ENCODE measurements at regions not wholly inside any gene's neighbourhood (a gene's known extent, or its start where the extent isn't known, plus 50 kb on each side); places are given as distances from the start of the nearest gene placed in this dataset.
"Not testable (repeated sequence)": the region's sequence is repeated elsewhere in the genome, so short reads cannot be mapped to it uniquely, and the experiment has no call there.

DNA sequence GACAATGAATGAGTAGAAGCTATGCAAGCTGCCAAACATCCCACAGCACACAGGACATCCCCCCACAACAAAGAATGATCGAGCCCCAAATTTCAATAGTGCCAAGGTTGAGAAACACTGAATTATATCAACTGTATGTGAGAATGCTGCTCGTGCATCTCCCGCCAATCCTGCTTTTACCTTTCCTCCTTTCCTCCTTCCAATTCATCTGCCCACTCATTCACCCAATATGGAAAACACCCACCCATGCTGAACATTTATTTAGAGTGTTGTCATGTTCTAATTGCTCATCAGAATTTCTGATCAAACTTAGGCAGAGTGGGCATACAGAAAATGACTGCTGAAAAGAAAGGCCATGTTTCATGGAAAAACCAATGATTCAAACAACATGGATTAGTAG lies 183.0 kb downstream of the TMEM114 start:
- Histone ChIP-seq H3K9ac (ENCODE audit: low read length in 5 of 5) (no peak overlapping the region), H3K27me3 (ENCODE audit: control insufficient read depth in 5 of 5, insufficient read depth in 4 of 5, low read length in 5 of 5) (no peaks in the 10 kb centered on the region), H3K4me1 (ENCODE audit: control insufficient read depth in 5 of 5, insufficient read depth in 5 of 5, low read length in 5 of 5) (no peaks in the 10 kb centered on the region), H3K27ac (ENCODE audit: low read depth, low read length) (no peak overlapping the region), H3K9me3 (ENCODE audit: control insufficient read depth in 5 of 5, low read length in 5 of 5) (peaks cover 0 to 16% (median 8%) of the 10 kb centered on the region in 5 donors), H3K4me3 (ENCODE audit: low read depth in 1 of 5, low read length in 5 of 5) (no peak overlapping the region), H3K36me3 (ENCODE audit: control insufficient read depth in 5 of 5, insufficient read depth in 5 of 5, low read length in 5 of 5) (no peaks in the 10 kb centered on the region)

- Histone ChIP-seq H3K9me3 (ENCODE audit: control insufficient read depth in 5 of 5, low read length in 5 of 5) (peaks cover 0 to 16% (median 6%) of the 10 kb centered on the region in 5 donors), H3K4me3 (ENCODE audit: low read depth in 1 of 5, low read length in 5 of 5) (no peak overlapping the region), H3K27me3 (ENCODE audit: control insufficient read depth in 5 of 5, insufficient read depth in 4 of 5, low read length in 5 of 5) (no peaks in the 10 kb centered on the region), H3K27ac (ENCODE audit: low read depth, low read length) (no peak overlapping the region), H3K9ac (ENCODE audit: low read length in 5 of 5) (no peak overlapping the region), H3K4me1 (ENCODE audit: control insufficient read depth in 5 of 5, insufficient read depth in 5 of 5, low read length in 5 of 5) (no peaks in the 10 kb centered on the region), H3K36me3 (ENCODE audit: control insufficient read depth in 5 of 5, insufficient read depth in 5 of 5, low read length in 5 of 5) (no peaks in the 10 kb centered on the region)
Measured at GRCh38 chr16:8403978-8404749, 186.1 kb downstream of the TMEM114 start.

DNA sequence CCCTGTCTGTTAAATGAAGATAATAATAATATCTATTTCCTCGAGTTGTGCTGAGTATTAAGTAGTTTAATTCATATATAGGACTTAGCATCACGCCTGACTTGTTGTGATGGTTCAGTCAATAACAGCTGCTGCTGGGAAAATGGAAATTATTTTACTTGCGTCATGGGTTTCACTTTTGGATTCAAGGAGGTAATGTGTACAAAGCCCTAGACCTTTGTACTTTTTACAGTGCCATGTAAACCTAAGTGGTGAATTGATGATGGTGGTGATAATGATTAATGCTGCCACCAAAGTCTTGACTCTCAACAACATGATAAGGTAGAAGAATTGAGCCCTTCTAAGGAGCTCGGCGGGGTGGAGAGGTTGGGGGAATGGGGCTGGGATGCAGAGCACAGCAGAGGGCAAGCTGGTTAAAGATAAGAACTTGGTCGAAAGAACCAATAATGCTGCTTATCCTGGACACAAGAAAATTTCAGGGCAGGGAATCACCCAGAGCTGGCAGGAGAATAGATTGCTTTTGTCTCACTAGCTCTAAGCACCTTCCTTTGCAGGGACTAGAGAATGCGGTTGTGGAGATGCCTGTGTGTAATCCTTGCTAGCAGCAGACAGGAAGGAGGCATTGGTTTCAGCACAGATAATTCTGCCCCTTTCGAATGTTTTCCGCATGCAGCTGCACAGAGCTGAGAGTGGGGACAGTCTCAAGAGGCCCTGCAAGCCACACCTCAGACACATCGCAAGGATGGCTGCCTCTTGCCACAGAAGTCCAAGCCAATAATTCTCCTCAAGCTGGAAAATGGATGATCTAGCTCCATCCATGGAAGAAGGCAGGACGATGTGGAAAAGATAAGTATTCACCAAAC lies 187.1 kb downstream of the TMEM114 start:
- no peak overlapping the region for H3K4me3 ChIP-seq (ENCODE audit: low read depth in 1 of 5, low read length in 5 of 5)
- no peak overlapping the region for H3K27ac ChIP-seq (ENCODE audit: low read depth, low read length)
- peaks cover 0 to 16% (median 6%) of the 10 kb centered on the region in 5 donors for H3K9me3 ChIP-seq (ENCODE audit: control insufficient read depth in 5 of 5, low read length in 5 of 5)
- no peak overlapping the region for H3K9ac ChIP-seq (ENCODE audit: low read length in 5 of 5)
- H3K4me1 ChIP-seq (ENCODE audit: control insufficient read depth in 5 of 5, insufficient read depth in 5 of 5, low read length in 5 of 5), result no peaks in the 10 kb centered on the region
- no peaks in the 10 kb centered on the region for H3K36me3 ChIP-seq (ENCODE audit: control insufficient read depth in 5 of 5, insufficient read depth in 5 of 5, low read length in 5 of 5)
- H3K27me3 ChIP-seq (ENCODE audit: control insufficient read depth in 5 of 5, insufficient read depth in 4 of 5, low read length in 5 of 5), result no peaks in the 10 kb centered on the region

GRCh38 chr16:8400683-8401082 lies 189.6 kb downstream of the TMEM114 start:
- H3K36me3 ChIP-seq (ENCODE audit: control insufficient read depth in 5 of 5, insufficient read depth in 5 of 5, low read length in 5 of 5); H3K27ac ChIP-seq (ENCODE audit: low read depth, low read length); H3K27me3 ChIP-seq (ENCODE audit: control insufficient read depth in 5 of 5, insufficient read depth in 4 of 5, low read length in 5 of 5); H3K4me3 ChIP-seq (ENCODE audit: low read depth in 1 of 5, low read length in 5 of 5); H3K4me1 ChIP-seq (ENCODE audit: control insufficient read depth in 5 of 5, insufficient read depth in 5 of 5, low read length in 5 of 5); H3K9ac ChIP-seq (ENCODE audit: low read length in 5 of 5): not testable (repeated sequence)
- H3K9me3 ChIP-seq (ENCODE audit: control insufficient read depth in 5 of 5, low read length in 5 of 5), result peaks cover 0 to 17% (median 4%) of the 10 kb centered on the region in 5 donors

DNA sequence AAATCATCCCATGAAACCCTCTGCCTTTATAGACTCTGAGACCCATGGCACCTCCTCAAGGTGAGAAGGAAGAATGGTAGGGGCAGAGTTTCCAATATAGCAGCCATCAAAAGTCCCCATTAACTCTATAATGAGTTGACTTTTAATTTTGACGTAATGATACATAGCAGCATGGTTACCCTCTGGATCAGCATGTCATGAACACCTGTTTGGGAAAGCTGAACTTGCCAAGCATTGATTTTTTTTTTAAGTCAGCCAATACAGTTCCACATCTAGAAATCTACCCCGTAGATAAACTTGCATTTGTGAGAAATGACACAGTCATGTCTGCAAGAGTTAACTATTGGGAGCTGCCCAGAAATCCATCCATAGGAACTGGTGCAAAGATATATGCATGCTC lies 191.8 kb downstream of the TMEM114 start:
- Histone ChIP-seq H3K4me1 (ENCODE audit: control insufficient read depth in 5 of 5, insufficient read depth in 5 of 5, low read length in 5 of 5) (no peaks in the 10 kb centered on the region), H3K4me3 (ENCODE audit: low read depth in 1 of 5, low read length in 5 of 5) (no peak overlapping the region), H3K36me3 (ENCODE audit: control insufficient read depth in 5 of 5, insufficient read depth in 5 of 5, low read length in 5 of 5) (no peaks in the 10 kb centered on the region), H3K27me3 (ENCODE audit: control insufficient read depth in 5 of 5, insufficient read depth in 4 of 5, low read length in 5 of 5) (no peaks in the 10 kb centered on the region), H3K9ac (ENCODE audit: low read length in 5 of 5) (no peak overlapping the region), H3K9me3 (ENCODE audit: control insufficient read depth in 5 of 5, low read length in 5 of 5) (peaks cover 0 to 5% (median 0%) of the 10 kb centered on the region in 5 donors), H3K27ac (ENCODE audit: low read depth, low read length) (no peak overlapping the region)

- no peaks in the 10 kb centered on the region for H3K36me3 ChIP-seq (ENCODE audit: control insufficient read depth in 5 of 5, insufficient read depth in 5 of 5, low read length in 5 of 5)
- no peak overlapping the region for H3K4me3 ChIP-seq (ENCODE audit: low read depth in 1 of 5, low read length in 5 of 5)
- no peaks in the 10 kb centered on the region for H3K4me1 ChIP-seq (ENCODE audit: control insufficient read depth in 5 of 5, insufficient read depth in 5 of 5, low read length in 5 of 5)
- no peak overlapping the region for H3K9ac ChIP-seq (ENCODE audit: low read length in 5 of 5)
- peaks cover 0 to 3% (median 0%) of the 10 kb centered on the region in 5 donors for H3K9me3 ChIP-seq (ENCODE audit: control insufficient read depth in 5 of 5, low read length in 5 of 5)
- H3K27me3 ChIP-seq (ENCODE audit: control insufficient read depth in 5 of 5, insufficient read depth in 4 of 5, low read length in 5 of 5), result no peaks in the 10 kb centered on the region
- H3K27ac ChIP-seq (ENCODE audit: low read depth, low read length), result no peak overlapping the region
Measured at GRCh38 chr16:8397223-8397622, 193.1 kb downstream of the TMEM114 start.

DNA sequence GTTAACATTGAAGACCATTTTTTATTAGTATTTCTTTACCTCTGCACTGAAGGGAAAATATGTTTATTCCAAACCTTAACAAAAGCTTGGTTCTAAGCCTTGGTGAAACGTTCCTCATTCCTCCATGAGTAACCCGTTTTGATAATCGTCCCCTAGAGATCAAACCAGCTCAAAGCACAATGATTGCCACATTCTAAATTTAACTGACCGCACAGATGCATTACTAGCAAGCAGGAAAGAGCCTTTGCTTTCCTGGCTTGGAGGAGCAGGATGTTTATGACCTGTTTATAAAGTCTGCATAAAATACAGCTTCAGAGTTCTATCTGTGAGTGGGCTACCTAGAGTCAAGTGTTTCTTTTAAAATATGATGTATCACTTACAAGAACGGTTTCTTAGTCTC lies 193.8 kb downstream of the TMEM114 start:
- Histone ChIP-seq H3K36me3 (ENCODE audit: control insufficient read depth in 5 of 5, insufficient read depth in 5 of 5, low read length in 5 of 5) (no peaks in the 10 kb centered on the region), H3K27ac (ENCODE audit: low read depth, low read length) (no peak overlapping the region), H3K4me1 (ENCODE audit: control insufficient read depth in 5 of 5, insufficient read depth in 5 of 5, low read length in 5 of 5) (no peaks in the 10 kb centered on the region), H3K9me3 (ENCODE audit: control insufficient read depth in 5 of 5, low read length in 5 of 5) (peaks cover 0 to 3% (median 0%) of the 10 kb centered on the region in 5 donors), H3K4me3 (ENCODE audit: low read depth in 1 of 5, low read length in 5 of 5) (no peak overlapping the region), H3K27me3 (ENCODE audit: control insufficient read depth in 5 of 5, insufficient read depth in 4 of 5, low read length in 5 of 5) (no peaks in the 10 kb centered on the region), H3K9ac (ENCODE audit: low read length in 5 of 5) (no peak overlapping the region)

GRCh38 chr16:8391257-8391656 lies 199.1 kb downstream of the TMEM114 start:
- Histone ChIP-seq H3K4me3 (ENCODE audit: low read depth in 1 of 5, low read length in 5 of 5) (no peak overlapping the region), H3K9ac (ENCODE audit: low read length in 5 of 5) (no peak overlapping the region), H3K4me1 (ENCODE audit: control insufficient read depth in 5 of 5, insufficient read depth in 5 of 5, low read length in 5 of 5) (no peaks in the 10 kb centered on the region), H3K9me3 (ENCODE audit: control insufficient read depth in 5 of 5, low read length in 5 of 5) (no peaks in the 10 kb centered on the region), H3K36me3 (ENCODE audit: control insufficient read depth in 5 of 5, insufficient read depth in 5 of 5, low read length in 5 of 5) (no peaks in the 10 kb centered on the region), H3K27ac (ENCODE audit: low read depth, low read length) (no peak overlapping the region), H3K27me3 (ENCODE audit: control insufficient read depth in 5 of 5, insufficient read depth in 4 of 5, low read length in 5 of 5) (peaks cover 0 to 2% (median 0%) of the 10 kb centered on the region in 5 donors)

DNA sequence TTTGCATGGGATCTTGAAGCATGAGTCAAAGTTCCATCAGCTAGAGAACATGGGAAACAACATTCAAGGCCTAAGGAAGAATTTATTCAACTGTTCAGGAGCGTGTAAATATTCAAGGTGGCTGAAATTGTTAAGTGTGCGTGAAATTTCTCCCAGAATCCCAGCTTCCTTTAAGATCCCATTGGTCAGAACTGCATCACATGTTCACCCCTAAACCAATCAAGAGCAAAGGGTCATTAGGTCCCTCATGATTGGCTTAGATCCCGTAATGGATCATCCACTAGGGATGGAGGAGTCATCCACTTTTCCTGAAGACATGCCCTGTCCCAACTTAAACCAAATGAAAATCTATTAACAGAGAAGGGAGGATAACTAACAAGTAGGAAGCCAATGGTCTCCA lies 201.6 kb downstream of the TMEM114 start:
- no peak overlapping the region for H3K9ac ChIP-seq (ENCODE audit: low read length in 5 of 5)
- no peaks in the 10 kb centered on the region for H3K9me3 ChIP-seq (ENCODE audit: control insufficient read depth in 5 of 5, low read length in 5 of 5)
- H3K4me1 ChIP-seq (ENCODE audit: control insufficient read depth in 5 of 5, insufficient read depth in 5 of 5, low read length in 5 of 5), result no peaks in the 10 kb centered on the region
- H3K27me3 ChIP-seq (ENCODE audit: control insufficient read depth in 5 of 5, insufficient read depth in 4 of 5, low read length in 5 of 5), result peaks cover 0 to 2% (median 0%) of the 10 kb centered on the region in 5 donors
- H3K4me3 ChIP-seq (ENCODE audit: low read depth in 1 of 5, low read length in 5 of 5), result no peak overlapping the region
- no peak overlapping the region for H3K27ac ChIP-seq (ENCODE audit: low read depth, low read length)
- no peaks in the 10 kb centered on the region for H3K36me3 ChIP-seq (ENCODE audit: control insufficient read depth in 5 of 5, insufficient read depth in 5 of 5, low read length in 5 of 5)

- Histone ChIP-seq H3K9me3 (ENCODE audit: control insufficient read depth in 5 of 5, low read length in 5 of 5) (peaks cover 0 to 2% (median 0%) of the 10 kb centered on the region in 5 donors), H3K4me3 (ENCODE audit: low read depth in 1 of 5, low read length in 5 of 5) (no peak overlapping the region), H3K9ac (ENCODE audit: low read length in 5 of 5) (no peak overlapping the region), H3K27me3 (ENCODE audit: control insufficient read depth in 5 of 5, insufficient read depth in 4 of 5, low read length in 5 of 5) (no peaks in the 10 kb centered on the region), H3K4me1 (ENCODE audit: control insufficient read depth in 5 of 5, insufficient read depth in 5 of 5, low read length in 5 of 5) (no peaks in the 10 kb centered on the region), H3K27ac (ENCODE audit: low read depth, low read length) (no peak overlapping the region), H3K36me3 (ENCODE audit: control insufficient read depth in 5 of 5, insufficient read depth in 5 of 5, low read length in 5 of 5) (no peaks in the 10 kb centered on the region)
Measured at GRCh38 chr16:8381814-8382213, 208.5 kb downstream of the TMEM114 start.

All from subcutaneous abdominal adipose tissue (tissue), 5 donors.